SK-N-SH (cell line): ENCODE measurements at regions not wholly inside any gene's neighbourhood (a gene's known extent, or its start where the extent isn't known, plus 50 kb on each side); places are given as distances from the start of the nearest gene placed in this dataset.

Experiments
- SIN3A ChIP-seq: IDR thresholded peaks from 2 replicates; pipeline ENCODE4 v1.6.1; 2012; ENCODE audit warnings: low read depth, mild to moderate bottlenecking, low read length, moderate library complexity, borderline replicate concordance
- TAF1 ChIP-seq: IDR thresholded peaks from 2 replicates; pipeline ENCODE4 v1.6.1; 2012; ENCODE audit warnings: low read depth, mild to moderate bottlenecking, low read length, moderate library complexity, borderline replicate concordance
- TF ChIP-seq, protein P1 (sequence below): fragments of 200-600 bp; sonication (generic); IDR thresholded peaks from 2 replicates; pipeline ENCODE4 v1.6.1; 2017; ENCODE audit warnings: antibody characterized with exemption, mild to moderate bottlenecking, moderate library complexity
- TF ChIP-seq, protein P2 (sequence below): IDR thresholded peaks from 2 replicates; pipeline ENCODE4 v1.4.0; 2012; ENCODE audit warnings: low read depth

DNA sequence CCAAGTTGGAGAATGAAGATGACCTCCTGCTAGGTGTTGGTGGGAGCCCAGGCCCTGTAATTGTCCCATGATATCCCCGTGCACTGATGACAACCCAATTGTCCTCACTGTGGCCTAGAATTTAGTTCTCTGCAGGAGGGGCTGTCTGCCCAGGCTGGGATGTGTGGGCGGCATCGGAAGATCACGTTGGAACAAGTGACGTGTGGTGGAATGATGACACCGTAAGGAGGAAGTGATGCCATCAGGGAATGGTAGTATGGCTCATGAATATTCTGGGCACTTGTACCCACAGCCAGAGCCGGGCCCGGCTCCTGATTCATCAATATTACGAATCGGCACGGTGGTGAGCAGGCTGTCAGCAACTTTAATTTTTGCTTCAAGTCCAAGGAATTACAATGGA, 111.6 kb downstream of the MIAT start:
- TF ChIP-seq SIN3A (no peak), TAF1 (no peak)
- TF ChIP-seq, protein P1, sequence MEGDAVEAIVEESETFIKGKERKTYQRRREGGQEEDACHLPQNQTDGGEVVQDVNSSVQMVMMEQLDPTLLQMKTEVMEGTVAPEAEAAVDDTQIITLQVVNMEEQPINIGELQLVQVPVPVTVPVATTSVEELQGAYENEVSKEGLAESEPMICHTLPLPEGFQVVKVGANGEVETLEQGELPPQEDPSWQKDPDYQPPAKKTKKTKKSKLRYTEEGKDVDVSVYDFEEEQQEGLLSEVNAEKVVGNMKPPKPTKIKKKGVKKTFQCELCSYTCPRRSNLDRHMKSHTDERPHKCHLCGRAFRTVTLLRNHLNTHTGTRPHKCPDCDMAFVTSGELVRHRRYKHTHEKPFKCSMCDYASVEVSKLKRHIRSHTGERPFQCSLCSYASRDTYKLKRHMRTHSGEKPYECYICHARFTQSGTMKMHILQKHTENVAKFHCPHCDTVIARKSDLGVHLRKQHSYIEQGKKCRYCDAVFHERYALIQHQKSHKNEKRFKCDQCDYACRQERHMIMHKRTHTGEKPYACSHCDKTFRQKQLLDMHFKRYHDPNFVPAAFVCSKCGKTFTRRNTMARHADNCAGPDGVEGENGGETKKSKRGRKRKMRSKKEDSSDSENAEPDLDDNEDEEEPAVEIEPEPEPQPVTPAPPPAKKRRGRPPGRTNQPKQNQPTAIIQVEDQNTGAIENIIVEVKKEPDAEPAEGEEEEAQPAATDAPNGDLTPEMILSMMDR: no peak
- TF ChIP-seq, protein P2, sequence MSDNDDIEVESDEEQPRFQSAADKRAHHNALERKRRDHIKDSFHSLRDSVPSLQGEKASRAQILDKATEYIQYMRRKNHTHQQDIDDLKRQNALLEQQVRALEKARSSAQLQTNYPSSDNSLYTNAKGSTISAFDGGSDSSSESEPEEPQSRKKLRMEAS: no peak
